HG03565 (cell line): ENCODE measurements at regions not wholly inside any gene's neighbourhood (a gene's known extent, or its start where the extent isn't known, plus 50 kb on each side); places are given as distances from the start of the nearest gene placed in this dataset.

ENCODE experiments used
- ATAC-seq: cut with Tn5 transposase; IDR thresholded peaks from one replicate; pipeline ENCODE4 v1.9.1; 2021; ENCODE audit warnings: mild to moderate bottlenecking, moderate library complexity; ENCODE audit not compliant: unreplicated experiment

DNA sequence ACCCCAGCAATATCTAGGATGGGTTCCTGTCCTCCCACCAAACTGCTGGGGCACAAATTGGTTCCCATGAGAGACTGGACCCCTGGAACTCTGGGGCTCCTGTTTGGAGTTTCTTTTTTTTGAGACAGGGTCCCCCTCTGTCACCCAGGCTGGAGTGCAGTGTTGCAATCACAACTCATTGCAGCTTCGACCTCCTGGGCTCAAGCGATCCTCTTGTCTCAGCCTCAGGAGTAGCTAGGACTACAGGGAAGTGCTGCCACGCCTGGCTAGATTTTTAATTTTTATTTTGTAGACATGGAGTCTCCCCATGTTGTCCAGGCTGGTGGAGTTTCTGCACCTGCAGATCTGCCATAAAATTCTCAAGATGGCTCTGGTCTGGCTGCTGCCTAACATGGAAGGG lies 56.3 kb upstream of the BRD7 start:
- ATAC-seq = no peak

DNA sequence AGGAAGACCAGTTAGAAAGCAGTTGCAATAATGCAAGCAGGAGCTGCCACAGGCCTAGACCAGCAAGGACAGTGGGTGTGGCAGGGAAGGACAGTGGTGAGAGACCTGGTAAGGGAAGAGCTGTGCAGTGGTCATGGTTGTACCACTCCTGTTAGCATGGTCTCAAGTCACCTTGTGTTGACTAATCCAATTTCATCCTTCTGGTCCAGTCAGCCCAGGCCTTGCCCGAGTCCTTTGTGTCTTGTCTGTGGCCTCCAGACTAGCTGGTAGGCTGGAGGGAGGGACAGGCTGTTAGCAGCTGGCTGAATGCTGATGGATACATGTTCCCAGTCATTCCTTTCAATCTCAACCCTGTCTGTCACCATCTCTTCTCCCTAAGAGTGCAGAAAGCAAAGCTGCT lies 54.1 kb upstream of the BRD7 start:
- ATAC-seq = no peak

DNA sequence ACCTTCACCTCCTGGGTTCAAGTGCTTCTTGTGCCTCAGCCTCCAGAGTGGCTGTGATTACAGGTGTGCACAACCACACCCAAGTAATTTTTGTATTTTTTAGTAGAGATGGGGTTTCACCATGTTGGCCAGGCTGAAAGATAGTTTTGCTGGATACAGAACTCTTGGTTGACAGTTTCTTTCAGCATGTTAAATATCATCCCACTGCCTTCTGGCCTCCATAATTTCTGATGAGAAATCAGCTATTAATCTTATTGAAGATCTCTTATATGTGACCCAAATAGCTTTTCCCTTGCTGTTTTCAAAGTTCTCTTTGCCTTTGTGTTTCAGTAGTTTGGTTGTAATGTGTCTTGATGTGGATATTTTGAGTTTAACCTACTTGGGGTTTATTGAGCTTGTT lies 50.3 kb upstream of the BRD7 start:
- no peak for ATAC-seq
